GM19395 (cell line): ENCODE measurements at regions not wholly inside any gene's neighbourhood (a gene's known extent, or its start where the extent isn't known, plus 50 kb on each side); places are given as distances from the start of the nearest gene placed in this dataset.
"Not testable (repeated sequence)": the region's sequence is repeated elsewhere in the genome, so short reads cannot be mapped to it uniquely, and the experiment has no call there.

Experiments used
- ATAC-seq: cut with Tn5 transposase; IDR thresholded peaks from one replicate; pipeline ENCODE4 v1.9.1; 2021; ENCODE audit warnings: mild to moderate bottlenecking, moderate library complexity; ENCODE audit not compliant: unreplicated experiment

DNA sequence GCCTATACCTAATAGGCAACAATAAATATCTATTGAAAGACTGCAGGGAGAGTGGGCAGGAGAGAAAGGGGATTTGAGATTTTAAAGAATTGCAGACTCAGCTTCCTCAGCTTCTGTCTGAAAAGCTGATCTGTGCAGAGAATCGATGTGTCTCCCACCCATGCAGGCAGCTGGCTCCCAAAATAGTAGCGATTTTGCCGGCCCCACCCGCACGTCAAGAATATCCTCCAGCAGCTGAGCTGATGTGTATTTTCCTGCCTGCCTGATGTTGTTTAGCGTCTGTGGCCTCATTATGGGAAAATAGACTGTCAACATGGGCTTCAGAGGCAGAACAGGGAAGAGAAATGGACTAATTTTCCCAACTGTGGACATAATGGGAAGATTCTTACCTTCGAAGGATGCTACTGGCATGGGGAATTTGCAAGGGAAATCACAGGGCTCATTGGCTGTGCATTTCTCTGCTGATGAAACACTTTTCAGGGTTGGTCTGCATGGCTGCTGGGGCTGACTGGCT, 699.8 kb downstream of the PTPRU start:
- ATAC-seq = no peak

GRCh38 chr1:29934255-29934772, 698.0 kb downstream of the PTPRU start:
- ATAC-seq = no peak

DNA sequence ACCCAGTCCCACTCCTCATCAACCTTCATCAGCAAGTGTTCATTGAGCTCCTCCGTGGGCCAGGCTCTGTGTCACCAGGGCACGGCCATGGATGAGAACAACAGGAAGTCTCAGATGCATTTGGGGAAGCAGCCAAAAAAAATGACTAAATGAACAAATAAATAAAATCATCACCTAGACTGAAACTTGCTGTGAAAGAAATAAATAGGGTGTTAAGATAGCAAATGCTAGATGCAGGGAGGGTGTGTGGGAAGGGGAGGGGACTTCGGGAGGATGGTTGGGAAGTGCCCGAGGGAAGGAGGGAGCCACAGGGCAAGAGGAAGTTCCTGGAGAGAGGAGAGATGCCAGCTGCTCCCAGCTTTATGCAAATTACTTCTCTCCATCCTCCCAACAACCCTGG, 696.7 kb downstream of the PTPRU start:
- ATAC-seq = no peak

DNA sequence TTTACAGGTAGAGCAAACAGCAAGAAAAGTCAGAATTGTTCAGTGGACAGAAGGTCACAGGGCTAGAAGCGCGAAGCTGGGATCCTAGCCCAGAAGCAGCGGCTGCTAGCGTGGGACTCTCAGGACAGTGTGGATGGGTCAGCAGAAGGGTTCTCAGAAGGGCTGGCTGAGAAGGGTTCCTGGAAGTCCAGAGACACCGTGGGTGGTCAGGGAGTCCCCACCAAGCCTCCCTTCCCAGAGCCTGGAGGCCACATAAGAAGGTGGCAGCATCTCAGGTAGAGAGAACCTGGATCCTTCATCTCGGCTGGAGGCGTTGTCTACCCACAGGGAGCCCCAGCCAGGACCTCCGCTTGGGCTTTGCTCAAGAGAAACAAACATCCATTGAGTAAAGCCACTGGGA, 696.3 kb downstream of the PTPRU start:
- no peak for ATAC-seq

DNA sequence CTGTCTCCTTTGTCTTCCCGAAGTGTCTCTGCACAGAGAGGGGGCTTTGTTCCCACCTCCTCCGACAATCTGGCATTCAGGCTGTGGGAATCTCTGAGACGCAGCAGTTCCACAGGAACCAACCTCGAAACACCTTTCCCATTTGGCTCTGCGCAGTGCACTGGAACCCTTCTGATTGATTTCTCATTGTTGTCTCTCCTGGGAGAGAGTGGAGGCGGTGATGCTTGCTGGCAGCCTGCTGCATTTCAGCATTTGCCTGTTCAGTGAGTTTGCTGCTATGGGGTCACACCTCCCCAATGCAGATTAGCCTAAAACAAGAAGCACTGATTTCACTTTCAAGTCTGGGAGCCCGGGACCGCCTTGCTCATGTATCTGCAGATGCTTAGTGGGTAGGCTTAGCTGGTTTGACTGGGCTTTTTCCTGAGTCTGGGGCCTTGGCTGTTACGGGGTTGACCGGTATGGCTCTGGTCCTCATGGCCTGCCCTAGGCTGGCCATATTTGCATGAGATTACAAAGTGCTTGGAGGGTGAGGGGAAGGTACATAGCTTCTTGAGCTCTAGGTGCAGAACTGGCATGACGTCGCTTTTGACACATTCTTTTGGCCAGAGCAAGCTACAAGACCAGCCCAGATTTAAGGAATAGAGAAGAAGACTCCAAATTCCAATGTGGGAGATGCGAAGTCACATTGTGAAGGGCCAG, 695.3 kb downstream of the PTPRU start:
- no peak for ATAC-seq

DNA sequence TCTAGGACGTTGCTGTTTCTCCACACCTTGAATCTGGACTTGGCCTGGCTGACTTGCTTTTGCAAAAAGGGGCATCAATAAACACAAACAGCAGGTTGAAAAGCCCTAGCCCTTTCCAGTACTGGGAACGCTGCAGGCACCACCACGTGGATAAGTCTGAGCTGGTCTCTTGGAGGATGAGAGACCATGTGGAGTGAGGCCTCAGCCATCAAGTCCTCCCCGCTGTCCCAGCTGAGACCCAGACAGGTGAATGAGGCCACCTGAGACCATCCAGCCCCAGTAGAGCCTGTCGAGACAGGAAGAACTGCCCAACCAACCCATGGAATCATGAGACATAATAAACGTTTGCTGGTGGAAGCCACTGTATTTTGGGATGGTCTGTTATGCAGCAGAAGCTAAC, 688.7 kb downstream of the PTPRU start:
- ATAC-seq = no peak

DNA sequence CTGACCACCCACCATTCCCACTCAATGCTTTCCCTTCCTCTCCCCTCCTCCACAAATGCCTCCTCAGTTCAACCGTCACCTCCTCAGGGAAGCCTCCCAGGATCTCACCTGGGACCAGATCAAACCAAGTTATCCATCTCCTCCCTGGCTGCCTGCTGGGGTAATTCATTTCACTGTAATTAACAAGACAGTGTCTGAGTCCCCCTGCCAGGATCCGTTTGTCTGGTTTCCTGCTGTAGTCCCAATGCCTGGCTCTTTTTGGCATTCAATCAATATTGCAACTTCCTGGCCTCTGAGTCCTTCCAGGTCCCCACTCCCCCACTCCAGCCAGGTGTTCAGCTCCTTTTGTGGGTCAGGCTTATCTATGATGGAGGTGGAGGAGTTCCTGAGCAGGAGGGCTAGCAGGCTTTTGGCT, 687.7 kb downstream of the PTPRU start:
- no peak for ATAC-seq

DNA sequence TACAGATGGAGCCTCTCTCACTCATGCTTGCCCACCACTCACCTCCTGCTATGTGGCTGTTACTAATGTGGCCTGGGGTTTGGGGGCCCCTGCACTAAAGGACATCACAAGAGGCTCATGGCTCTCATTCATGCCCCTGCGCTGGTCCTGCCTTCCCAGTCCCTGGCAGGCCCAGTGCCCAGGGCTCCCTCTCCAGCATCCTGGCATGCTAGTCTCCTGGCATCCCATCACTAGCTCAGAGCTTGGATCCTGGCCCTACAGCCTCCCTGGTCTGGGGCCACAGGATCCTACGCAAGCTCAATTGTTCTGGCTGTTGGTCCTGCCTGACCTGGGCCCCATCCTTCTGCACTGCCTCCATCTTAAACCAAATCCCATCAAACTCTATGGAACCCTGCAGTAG, 685.4 kb downstream of the PTPRU start:
- ATAC-seq = no peak

GRCh38 chr1:29920784-29921183, 684.5 kb downstream of the PTPRU start:
- ATAC-seq = no peak

GRCh38 chr1:29920316-29920715, 684.0 kb downstream of the PTPRU start:
- ATAC-seq = no peak

DNA sequence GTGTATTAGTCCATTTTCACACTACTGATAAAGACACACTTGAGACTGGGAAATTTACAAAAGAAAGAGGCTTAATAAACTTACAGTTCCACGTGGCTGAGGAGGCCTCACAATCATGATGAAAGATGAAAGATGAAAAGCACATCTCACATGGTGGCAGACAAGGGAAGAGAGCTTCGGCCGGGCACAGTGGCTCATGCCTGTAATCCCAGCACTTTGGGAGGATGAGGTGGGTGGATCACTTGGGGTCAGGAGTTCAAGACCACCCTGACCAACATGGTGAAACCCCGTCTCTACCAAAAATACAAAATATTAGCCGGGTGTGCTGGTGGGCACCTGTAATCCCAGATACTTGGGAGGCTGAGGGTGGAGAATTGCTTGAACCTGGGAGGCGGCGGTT, 682.7 kb downstream of the PTPRU start:
- not testable (repeated sequence) for ATAC-seq

DNA sequence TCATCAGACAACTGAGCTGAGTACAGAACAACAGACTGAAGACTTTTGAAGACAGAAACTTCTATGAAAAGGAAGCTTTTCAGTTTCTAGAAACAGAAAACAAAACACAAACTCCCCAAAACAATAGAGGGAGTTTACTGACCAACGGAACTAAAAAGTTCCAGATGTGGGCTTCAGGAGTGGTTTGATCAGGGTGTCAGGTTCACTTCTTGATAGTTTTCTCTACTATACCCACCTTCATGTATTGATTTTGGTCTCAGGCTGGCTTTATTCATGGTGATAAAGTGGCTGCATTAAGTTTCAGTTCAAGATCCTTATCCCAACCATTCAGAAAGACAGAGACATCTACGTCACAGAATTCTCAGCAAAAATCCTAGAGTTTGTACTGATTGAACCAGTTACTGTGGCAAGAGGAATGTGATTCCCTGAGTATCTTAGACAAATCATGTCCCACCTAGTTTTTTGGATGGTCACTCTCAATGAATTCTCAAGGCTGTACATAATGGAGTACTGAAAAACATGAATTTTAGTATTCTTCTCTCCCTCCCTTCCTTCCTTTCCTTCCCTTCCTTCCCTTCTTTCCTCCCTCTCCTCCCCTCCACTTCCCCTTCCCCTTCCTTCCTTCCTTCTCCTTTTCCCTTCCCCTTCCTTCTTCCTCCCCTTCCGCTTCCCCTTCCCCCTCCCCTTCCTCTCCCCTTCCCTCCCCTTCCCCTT, 680.5 kb downstream of the PTPRU start:
- ATAC-seq = no peak

GRCh38 chr1:29914936-29915335, 678.6 kb downstream of the PTPRU start:
- no peak for ATAC-seq

- no peak for ATAC-seq
These were observed 676.1 kb downstream of the PTPRU start for GRCh38 chr1:29912425-29912824.

DNA sequence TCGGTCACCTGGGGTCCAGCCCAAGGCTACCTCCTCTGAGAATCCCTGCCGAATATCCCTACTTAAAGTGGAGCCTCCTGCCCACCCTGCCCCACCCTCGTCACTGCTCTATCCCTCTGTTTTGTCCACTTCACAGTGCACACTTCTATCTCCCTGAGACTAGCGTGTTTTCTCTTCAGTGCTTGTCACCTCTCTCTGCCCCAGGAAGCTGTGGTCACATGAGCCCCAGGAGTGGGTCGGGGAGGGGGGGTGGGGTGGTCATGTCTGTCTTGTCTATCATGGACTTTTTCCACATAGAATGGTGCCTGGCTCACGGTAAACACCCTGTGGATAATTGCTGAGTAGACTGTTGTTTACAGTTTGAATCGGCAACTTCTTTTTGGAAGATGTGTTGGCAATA, 673.6 kb downstream of the PTPRU start:
- ATAC-seq = no peak

DNA sequence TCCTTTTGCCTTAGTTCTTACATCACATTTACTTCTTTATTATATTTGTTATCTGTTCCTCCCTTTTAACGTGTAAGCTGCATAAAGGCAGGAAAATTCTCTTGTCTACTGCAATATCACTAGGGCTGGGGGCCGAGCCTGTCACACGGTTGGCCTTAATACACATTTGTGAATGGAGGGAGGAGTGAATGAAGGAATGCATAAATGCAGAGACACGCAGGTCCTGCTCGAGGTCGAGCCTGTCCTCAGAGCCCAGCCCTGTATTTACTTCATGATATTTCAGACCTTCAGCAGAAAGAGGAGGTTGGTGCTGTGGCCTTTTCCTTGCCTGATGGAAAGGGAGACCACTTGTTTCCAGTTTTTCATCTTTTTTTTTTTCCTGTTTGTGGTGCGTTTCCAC, 671.3 kb downstream of the PTPRU start:
- ATAC-seq = no peak

GRCh38 chr1:29906927-29907326, 670.6 kb downstream of the PTPRU start:
- ATAC-seq = no peak

DNA sequence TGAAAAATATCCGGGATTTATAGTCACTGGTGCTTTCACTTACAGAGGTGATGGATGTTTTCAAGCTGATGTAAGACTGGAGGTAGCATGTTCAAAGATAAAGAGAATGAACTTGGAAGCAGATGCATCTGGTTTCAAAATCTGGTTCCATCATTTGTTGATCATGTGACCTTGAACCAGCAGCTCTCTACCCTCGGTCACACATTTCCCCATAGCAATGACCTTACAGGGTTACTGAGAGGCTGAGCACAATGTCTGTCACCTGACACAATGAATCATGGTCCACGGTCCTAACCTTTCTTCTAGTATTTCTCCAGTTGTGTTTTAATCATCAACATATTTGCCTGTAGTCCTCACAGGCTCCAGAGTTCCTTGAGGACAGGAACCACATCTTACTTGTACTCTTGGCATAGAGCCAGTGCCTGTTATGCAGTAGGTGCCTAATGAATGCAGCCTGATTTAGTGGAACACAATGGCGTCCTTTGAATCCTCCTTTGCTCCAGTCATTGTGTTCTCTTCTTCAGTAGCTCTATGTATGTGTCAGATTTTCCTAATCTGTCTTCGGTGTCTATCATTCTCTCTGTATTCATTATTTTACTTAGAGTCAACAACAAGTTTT, 667.3 kb downstream of the PTPRU start:
- no peak for ATAC-seq

DNA sequence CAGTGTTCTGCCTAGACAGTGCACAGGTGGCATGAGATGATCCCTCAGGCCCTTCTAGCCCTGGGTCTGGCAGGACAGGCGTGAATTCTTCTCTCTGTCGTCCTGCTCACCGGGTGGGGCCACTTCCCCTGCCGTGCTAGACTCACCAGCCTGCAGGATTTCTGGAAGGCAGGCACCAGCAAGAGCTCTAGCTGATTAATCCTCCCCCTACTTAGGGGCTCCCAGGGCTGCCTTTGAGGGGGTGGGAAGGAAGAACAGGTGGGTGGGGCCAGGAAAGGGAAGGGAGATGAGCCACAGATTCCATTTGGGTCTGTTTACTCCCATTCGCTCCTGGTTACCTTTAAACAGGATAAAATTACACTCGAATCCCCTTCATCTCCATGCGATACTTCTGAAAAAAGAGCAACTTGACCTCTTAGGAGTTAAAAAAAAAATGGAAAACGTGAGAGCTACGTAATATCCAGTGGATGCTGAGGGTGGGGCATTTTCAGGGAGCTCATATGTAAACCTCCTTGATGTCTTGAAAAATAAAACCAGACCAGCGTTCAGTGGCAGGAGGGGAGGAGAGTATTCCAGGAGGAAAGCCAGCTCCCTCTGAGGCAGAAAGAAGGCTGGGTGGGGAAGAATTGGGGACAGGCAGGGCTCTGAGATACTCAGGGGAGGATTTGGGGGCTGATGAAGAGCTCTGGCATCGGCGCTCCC, 665.5 kb downstream of the PTPRU start:
- no peak for ATAC-seq

DNA sequence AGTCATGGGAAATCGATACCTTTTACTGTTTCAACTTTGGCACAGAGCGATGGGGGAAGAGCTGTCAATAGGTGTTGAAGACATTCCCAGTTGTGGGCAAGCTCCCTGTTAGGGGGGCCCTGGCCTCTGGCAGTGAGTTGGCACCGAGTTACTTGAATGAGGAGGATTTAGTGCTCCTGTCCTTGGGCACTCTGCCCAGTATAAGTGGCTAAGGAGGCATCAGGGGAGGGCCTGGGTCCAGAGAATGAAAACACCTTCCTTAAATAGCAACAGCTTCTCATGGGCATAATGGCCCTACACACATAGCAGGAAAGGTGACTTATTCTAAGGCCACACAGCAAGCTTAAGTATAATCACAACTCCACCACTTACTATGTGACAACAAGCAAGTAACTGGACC, 664.4 kb downstream of the PTPRU start:
- ATAC-seq = no peak

DNA sequence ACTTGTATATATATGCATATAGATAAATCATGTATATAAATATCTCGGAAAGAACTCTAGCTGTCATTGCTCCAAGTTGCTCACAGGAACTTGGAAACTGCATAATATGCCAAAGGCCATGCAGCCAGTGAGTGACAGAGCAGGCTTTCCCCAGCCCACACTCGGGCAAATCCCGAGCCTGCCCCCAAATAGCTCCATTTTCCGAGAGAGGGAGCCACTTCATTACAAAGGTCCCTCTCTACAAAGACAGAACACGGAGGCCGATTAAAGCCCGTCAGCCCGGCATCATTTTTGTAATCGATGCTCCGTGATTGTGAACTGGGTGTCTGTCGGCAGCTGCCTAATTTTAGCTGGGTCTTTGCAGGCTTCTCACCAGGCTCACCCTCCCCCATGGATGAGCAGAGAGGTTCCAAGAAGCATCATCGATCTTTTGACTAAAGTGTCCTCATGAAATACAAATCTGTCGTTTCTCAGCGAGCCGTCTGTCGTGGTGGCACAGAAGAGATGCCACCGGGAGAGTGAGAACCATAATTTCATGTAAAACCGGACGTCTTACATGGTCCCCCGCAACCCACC, 663.9 kb downstream of the PTPRU start:
- ATAC-seq = no peak
